HepG2 (cell line): ENCODE measurements at regions not wholly inside any gene's neighbourhood (a gene's known extent, or its start where the extent isn't known, plus 50 kb on each side); places are given as distances from the start of the nearest gene placed in this dataset.

Experiments
- ATAC-seq: fragments of 200-7000 bp; cut with Tn5 transposase; 3 replicates; pipeline ENCODE4 v1.9.1; 2020; ENCODE audit warnings: mild to moderate bottlenecking, moderate library complexity
- BruUV-seq: library from RNA; stranded (reverse); fragments of 400-500 nt; replicated peaks from 2 replicates; lab custom pipeline; 2021; lab: Mats Ljungman, UMichigan
- CTCF ChIA-PET: fragments of 300-600 bp; formaldehyde crosslinking; extraction: SDS; loops from one replicate; lab custom pipeline; 2021; ENCODE audit warnings: low total read pairs, inconsistent platforms, low intra/inter-chr PET ratio; lab: Yijun Ruan, JAX
- POLR2A ChIA-PET: fragments of 350-600 bp; sonication (Branson Sonifier 250); formaldehyde crosslinking; loops from one replicate; lab custom pipeline; 2020; ENCODE audit warnings: antibody characterized with exemption, inconsistent platforms; lab: Yijun Ruan, JAX
- DNase-seq: peaks from one replicate; pipeline ENCODE4 v3.0.0-alpha.2; 2015; ENCODE audit warnings: low spot score
- FAIRE-seq: peaks from 3 replicates; lab custom pipeline; 2011; peaks lifted over from hg19 to GRCh38; lab: Jason Lieb, UNC
- H2AFZ ChIP-seq: one replicate; pipeline ENCODE4 v1.6.1; 2011; ENCODE audit warnings: low read length, inconsistent platforms
- H3K27ac ChIP-seq: fragments of 300-600 bp; 3 replicates; pipeline ENCODE4 v1.8.0; 2011; ENCODE audit warnings: mixed run types, mild to moderate bottlenecking, mixed read lengths, low read length, inconsistent platforms; ENCODE audit not compliant: insufficient read depth; ENCODE audit errors: extremely low read length
- H3K27me3 ChIP-seq, 2 experiments: fragments of 200-600 bp in 1 of 2; 2 replicates in 1 of 2; 3 replicates in 1 of 2; pipeline versions ENCODE4 v1.6.0 to v1.8.0; 2011; ENCODE audit warnings: low read length in 2 of 2, mild to moderate bottlenecking in 2 of 2, moderate library complexity in 2 of 2, inconsistent platforms in 1 of 2; ENCODE audit not compliant: insufficient read depth in 2 of 2, control insufficient read depth in 1 of 2
- H3K36me3 ChIP-seq, 2 experiments: fragments of 200-600 bp in 1 of 2; replicated peaks in 1 of 2; 2 replicates in 1 of 2; 3 replicates in 1 of 2; pipeline versions ENCODE4 v1.5.1 to v1.8.0; 2011; ENCODE audit warnings: low read length in 2 of 2, inconsistent platforms in 1 of 2; ENCODE audit not compliant: insufficient read depth in 2 of 2, control insufficient read depth in 1 of 2
- H3K4me1 ChIP-seq: 2 replicates; pipeline ENCODE4 v1.5.1; 2012; ENCODE audit warnings: low read length, inconsistent platforms; ENCODE audit not compliant: insufficient read depth
- H3K4me2 ChIP-seq: 2 replicates; pipeline ENCODE4 v1.6.0; 2011; ENCODE audit warnings: low read depth, low read length, inconsistent platforms
- H3K4me3 ChIP-seq, 3 experiments: fragments of 200-600 bp in 1 of 3; sonication (generic), shearing (Covaris generic) in 1 of 3; replicated peaks in 1 of 3; 2 replicates each; pipeline ENCODE4 v1.5.1; 2011 to 2016; ENCODE audit warnings: low read length in 3 of 3, inconsistent platforms in 2 of 3, low read depth in 2 of 3, mild to moderate bottlenecking in 2 of 3, control low read depth in 1 of 3, mixed read lengths in 1 of 3; ENCODE audit not compliant: insufficient read depth in 1 of 3
- H3K79me2 ChIP-seq: one replicate; pipeline ENCODE4 v1.6.1; 2011; ENCODE audit warnings: low read length, inconsistent platforms; ENCODE audit not compliant: insufficient read depth
- H3K9ac ChIP-seq: 2 replicates; pipeline ENCODE4 v1.6.0; 2011; ENCODE audit warnings: mild to moderate bottlenecking, low read depth, low read length, inconsistent platforms; ENCODE audit not compliant: insufficient read depth
- H3K9me3 ChIP-seq: 2 replicates; pipeline ENCODE4 v1.5.1; 2012; ENCODE audit warnings: mild to moderate bottlenecking, low read length
- H4K20me1 ChIP-seq: 2 replicates; pipeline ENCODE4 v1.6.0; 2011; ENCODE audit warnings: inconsistent platforms, mild to moderate bottlenecking, low read length, moderate library complexity; ENCODE audit not compliant: insufficient read depth
- KLF9 ChIP-seq: IDR thresholded peaks from 2 replicates; pipeline ENCODE4 v1.6.1; 2016; ENCODE audit warnings: low read depth
- PHF5A ChIP-seq: IDR thresholded peaks from one replicate; pipeline ENCODE4 v1.6.1; 2018; ENCODE audit warnings: low read depth, missing genetic modification reagents; ENCODE audit not compliant: unreplicated experiment
- TOPORS ChIP-seq: sonication (generic); formaldehyde crosslinking; IDR thresholded peaks from 2 replicates; pipeline ENCODE4 v1.8.0; 2023; ENCODE audit warnings: mild to moderate bottlenecking, missing genetic modification reagents
- WIZ ChIP-seq: sonication (generic); formaldehyde crosslinking; IDR thresholded peaks from 2 replicates; pipeline ENCODE4 v1.5.1; 2020; ENCODE audit warnings: mild to moderate bottlenecking, missing genetic modification reagents
- ZNF224 ChIP-seq: sonication (generic); formaldehyde crosslinking; IDR thresholded peaks from 2 replicates; pipeline ENCODE4 v1.5.0; 2020; ENCODE audit warnings: mild to moderate bottlenecking, missing genetic modification reagents
- ZNF44 ChIP-seq: sonication (generic); formaldehyde crosslinking; IDR thresholded peaks from 2 replicates; pipeline ENCODE4 v1.5.1; 2020; ENCODE audit warnings: mild to moderate bottlenecking, missing genetic modification reagents
- ZSCAN22 ChIP-seq: sonication (generic); formaldehyde crosslinking; IDR thresholded peaks from 2 replicates; pipeline ENCODE4 v1.4.0; 2020; ENCODE audit warnings: mild to moderate bottlenecking, missing genetic modification reagents
- WGBS: methylation state at CpG from one replicate; pipeline ENCODE4 v1.1.6; 2017; ENCODE audit warnings: low lambda C conversion rate; 5-methylcytosine and 5-hydroxymethylcytosine counted together
- in situ Hi-C: cut with HindIII; loops from 2 replicates; pipeline ENCODE4 v1.10.0; 2017; ENCODE audit warnings: low pct_unique_long_range_greater_than_20kb; ENCODE audit not compliant: extremely low pct_ligation_motif_present
- intact Hi-C: fragments of 100-400 bp; cut with micrococcal nuclease; formaldehyde crosslinking; loops from one replicate; pipeline ENCODE4 v1.10.0; 2022; ENCODE audit not compliant: unreplicated experiment
- TF ChIP-seq, protein P1 (sequence below): IDR thresholded peaks from 2 replicates; pipeline ENCODE4 v1.6.1; 2018; ENCODE audit warnings: missing genetic modification reagents
- TF ChIP-seq, protein P2 (sequence below): sonication (generic); formaldehyde crosslinking; IDR thresholded peaks from 2 replicates; pipeline ENCODE4 v1.9.0; 2022; ENCODE audit warnings: low read depth, missing genetic modification reagents
- TF ChIP-seq, protein P3 (sequence below): sonication (generic); formaldehyde crosslinking; IDR thresholded peaks from 2 replicates; pipeline ENCODE4 v1.4.0; 2020; ENCODE audit warnings: missing genetic modification reagents

DNA sequence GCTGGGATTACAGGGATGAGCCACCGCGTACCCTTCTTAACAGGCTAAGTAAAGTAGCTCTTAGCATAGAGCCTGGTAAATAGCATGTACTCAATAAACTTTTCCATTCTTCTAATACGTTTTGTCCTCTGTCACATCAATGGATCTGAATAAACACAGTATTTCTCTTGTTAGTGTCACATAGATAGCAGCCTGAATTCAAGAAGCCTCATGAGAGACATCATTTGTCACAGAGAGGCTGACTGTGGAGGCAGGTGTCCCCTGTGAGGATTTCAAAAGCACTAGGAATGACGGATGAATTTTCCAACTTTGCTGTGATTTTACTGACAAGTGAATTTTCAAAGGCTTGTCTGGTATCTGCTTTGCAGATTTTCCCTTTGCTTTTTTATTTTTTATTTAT lies 82.6 kb upstream of the CDC14C start (continued):
- no peak for TF ChIP-seq ZSCAN22 (CRISPR knock-in tag)
- no peak for TF ChIP-seq ZNF224 (CRISPR knock-in tag)
- TF ChIP-seq KLF9 (CRISPR knock-in tag), result no peak
- TF ChIP-seq, protein P1, sequence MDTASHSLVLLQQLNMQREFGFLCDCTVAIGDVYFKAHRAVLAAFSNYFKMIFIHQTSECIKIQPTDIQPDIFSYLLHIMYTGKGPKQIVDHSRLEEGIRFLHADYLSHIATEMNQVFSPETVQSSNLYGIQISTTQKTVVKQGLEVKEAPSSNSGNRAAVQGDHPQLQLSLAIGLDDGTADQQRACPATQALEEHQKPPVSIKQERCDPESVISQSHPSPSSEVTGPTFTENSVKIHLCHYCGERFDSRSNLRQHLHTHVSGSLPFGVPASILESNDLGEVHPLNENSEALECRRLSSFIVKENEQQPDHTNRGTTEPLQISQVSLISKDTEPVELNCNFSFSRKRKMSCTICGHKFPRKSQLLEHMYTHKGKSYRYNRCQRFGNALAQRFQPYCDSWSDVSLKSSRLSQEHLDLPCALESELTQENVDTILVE (CRISPR knock-in tag), result no peak
- no peak for TF ChIP-seq PHF5A (CRISPR knock-in tag)

DNA sequence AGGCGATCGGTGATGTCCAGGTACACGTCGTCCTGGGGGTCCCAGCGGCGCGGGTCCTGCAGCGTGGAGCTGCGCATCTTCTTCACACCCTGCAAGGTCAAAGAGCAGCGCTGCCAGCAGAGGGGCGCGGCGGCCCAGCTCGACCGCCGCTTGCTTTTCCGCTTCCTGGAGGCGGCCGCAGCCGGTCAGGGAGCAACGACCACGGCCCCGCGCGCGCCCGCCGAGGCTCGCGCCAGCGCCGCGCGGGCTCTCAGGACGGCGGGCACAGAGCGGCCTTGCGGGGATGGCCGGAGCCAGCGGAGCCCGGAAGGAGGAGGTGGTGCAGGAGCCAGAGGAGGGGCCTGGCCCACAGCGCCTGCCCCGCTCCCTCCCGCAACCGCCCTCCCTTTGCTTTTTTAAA lies 76.4 kb upstream of the CDC14C start:
- no peak for ATAC-seq
- Histone ChIP-seq H3K4me3 (no peak overlapping the region), H2AFZ (no peak overlapping the region), H4K20me1 (no peaks in the 10 kb centered on the region), H3K27me3 (no peaks in the 10 kb centered on the region), H3K4me2 (no peak overlapping the region), H3K36me3 (no peaks in the 10 kb centered on the region), H3K27ac (no peak overlapping the region), H3K4me1 (no peaks in the 10 kb centered on the region), H3K9me3 (no peaks in the 10 kb centered on the region), H3K9ac (no peak overlapping the region), H3K79me2 (no peaks in the 10 kb centered on the region)
- 62% methylated on average over 17 of the region's 45 CpGs for WGBS
- in situ Hi-C loops, result no loop called here
- BruUV-seq, result no TSS peak
- CTCF ChIA-PET, result no interaction called here
- POLR2A ChIA-PET, result no interaction called here
- DNase-seq, result no peak
- no peak for FAIRE-seq
- intact Hi-C loops, result no loop called here
- TF ChIP-seq, protein P2, sequence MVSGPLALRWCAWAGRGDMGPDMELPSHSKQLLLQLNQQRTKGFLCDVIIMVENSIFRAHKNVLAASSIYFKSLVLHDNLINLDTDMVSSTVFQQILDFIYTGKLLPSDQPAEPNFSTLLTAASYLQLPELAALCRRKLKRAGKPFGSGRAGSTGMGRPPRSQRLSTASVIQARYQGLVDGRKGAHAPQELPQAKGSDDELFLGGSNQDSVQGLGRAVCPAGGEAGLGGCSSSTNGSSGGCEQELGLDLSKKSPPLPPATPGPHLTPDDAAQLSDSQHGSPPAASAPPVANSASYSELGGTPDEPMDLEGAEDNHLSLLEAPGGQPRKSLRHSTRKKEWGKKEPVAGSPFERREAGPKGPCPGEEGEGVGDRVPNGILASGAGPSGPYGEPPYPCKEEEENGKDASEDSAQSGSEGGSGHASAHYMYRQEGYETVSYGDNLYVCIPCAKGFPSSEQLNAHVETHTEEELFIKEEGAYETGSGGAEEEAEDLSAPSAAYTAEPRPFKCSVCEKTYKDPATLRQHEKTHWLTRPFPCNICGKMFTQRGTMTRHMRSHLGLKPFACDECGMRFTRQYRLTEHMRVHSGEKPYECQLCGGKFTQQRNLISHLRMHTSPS (CRISPR knock-in tag), result no peak
- TF ChIP-seq TOPORS (CRISPR knock-in tag) (no peak), ZNF44 (CRISPR knock-in tag) (no peak), WIZ (CRISPR knock-in tag) (no peak)
- TF ChIP-seq, protein P3, sequence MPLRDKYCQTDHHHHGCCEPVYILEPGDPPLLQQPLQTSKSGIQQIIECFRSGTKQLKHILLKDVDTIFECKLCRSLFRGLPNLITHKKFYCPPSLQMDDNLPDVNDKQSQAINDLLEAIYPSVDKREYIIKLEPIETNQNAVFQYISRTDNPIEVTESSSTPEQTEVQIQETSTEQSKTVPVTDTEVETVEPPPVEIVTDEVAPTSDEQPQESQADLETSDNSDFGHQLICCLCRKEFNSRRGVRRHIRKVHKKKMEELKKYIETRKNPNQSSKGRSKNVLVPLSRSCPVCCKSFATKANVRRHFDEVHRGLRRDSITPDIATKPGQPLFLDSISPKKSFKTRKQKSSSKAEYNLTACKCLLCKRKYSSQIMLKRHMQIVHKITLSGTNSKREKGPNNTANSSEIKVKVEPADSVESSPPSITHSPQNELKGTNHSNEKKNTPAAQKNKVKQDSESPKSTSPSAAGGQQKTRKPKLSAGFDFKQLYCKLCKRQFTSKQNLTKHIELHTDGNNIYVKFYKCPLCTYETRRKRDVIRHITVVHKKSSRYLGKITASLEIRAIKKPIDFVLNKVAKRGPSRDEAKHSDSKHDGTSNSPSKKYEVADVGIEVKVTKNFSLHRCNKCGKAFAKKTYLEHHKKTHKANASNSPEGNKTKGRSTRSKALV (CRISPR knock-in tag), result no peak
- TF ChIP-seq, protein P1 (CRISPR knock-in tag), result no peak
